ENCODE measurements at regions not wholly inside any gene's neighbourhood (a gene's known extent, or its start where the extent isn't known, plus 50 kb on each side); places are given as distances from the start of the nearest gene placed in this dataset.

DNA sequence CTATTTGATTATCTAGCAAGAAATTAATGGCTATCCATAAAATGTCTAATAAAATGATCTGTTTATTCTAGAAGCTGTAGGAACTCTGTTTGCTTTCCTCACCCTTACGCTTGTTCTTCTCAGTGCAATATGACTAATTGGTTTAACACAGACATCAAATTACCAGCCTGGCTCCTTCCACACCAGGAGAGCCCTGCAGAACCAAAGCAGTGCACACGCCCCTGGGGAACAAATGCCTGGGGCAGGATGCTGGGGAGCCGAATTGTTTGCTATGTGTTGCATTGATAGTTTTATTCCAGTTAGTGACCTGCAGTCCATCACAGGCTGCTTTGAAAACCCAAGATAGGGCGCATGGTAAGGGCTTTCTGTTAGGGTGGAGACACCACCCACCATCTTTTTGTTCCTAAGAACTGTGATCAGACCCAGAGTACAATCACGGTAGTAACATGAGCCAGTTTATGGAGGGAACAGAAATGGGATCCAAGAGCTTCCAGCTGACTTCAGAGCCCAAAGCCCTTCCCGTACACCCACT lies 126.4 kb upstream of the CD93 start:
- TF ChIP-seq CBX2 (IDR thresholded peaks at IDR 0.05; ENCODE audit: borderline replicate concordance, low read depth) (no peak), RCOR1 (IDR thresholded peaks at IDR 0.05; ENCODE audit: low read depth, low read length) (no peak), MAZ (IDR thresholded peaks at IDR 0.05; ENCODE audit: borderline replicate concordance, low read depth, low read length) (no peak), KDM1A (IDR thresholded peaks at IDR 0.05; ENCODE audit: low read depth) (no peak)
- TF ChIP-seq, protein P1, sequence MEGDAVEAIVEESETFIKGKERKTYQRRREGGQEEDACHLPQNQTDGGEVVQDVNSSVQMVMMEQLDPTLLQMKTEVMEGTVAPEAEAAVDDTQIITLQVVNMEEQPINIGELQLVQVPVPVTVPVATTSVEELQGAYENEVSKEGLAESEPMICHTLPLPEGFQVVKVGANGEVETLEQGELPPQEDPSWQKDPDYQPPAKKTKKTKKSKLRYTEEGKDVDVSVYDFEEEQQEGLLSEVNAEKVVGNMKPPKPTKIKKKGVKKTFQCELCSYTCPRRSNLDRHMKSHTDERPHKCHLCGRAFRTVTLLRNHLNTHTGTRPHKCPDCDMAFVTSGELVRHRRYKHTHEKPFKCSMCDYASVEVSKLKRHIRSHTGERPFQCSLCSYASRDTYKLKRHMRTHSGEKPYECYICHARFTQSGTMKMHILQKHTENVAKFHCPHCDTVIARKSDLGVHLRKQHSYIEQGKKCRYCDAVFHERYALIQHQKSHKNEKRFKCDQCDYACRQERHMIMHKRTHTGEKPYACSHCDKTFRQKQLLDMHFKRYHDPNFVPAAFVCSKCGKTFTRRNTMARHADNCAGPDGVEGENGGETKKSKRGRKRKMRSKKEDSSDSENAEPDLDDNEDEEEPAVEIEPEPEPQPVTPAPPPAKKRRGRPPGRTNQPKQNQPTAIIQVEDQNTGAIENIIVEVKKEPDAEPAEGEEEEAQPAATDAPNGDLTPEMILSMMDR (IDR thresholded peaks at IDR 0.05), result no peak
- TF ChIP-seq, protein P2, sequence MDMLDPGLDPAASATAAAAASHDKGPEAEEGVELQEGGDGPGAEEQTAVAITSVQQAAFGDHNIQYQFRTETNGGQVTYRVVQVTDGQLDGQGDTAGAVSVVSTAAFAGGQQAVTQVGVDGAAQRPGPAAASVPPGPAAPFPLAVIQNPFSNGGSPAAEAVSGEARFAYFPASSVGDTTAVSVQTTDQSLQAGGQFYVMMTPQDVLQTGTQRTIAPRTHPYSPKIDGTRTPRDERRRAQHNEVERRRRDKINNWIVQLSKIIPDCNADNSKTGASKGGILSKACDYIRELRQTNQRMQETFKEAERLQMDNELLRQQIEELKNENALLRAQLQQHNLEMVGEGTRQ (IDR thresholded peaks at IDR 0.05), result no peak
- TF ChIP-seq, protein P3, sequence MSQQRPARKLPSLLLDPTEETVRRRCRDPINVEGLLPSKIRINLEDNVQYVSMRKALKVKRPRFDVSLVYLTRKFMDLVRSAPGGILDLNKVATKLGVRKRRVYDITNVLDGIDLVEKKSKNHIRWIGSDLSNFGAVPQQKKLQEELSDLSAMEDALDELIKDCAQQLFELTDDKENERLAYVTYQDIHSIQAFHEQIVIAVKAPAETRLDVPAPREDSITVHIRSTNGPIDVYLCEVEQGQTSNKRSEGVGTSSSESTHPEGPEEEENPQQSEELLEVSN (IDR thresholded peaks at IDR 0.05; ENCODE audit: borderline replicate concordance, low read depth), result no peak
